GM12891 (cell line): ENCODE measurements at regions not wholly inside any gene's neighbourhood (a gene's known extent, or its start where the extent isn't known, plus 50 kb on each side); places are given as distances from the start of the nearest gene placed in this dataset.
"Not testable (repeated sequence)": the region's sequence is repeated elsewhere in the genome, so short reads cannot be mapped to it uniquely, and the experiment has no call there.

Experiments used
- DNase-seq: peaks from one replicate; pipeline ENCODE4 v3.0.0; 2011; ENCODE audit warnings: low spot score; ENCODE audit not compliant: insufficient read length
- FAIRE-seq: peaks from 2 replicates; lab custom pipeline; 2011; peaks lifted over from hg19 to GRCh38; lab: Jason Lieb, UNC
- PAX5 ChIP-seq: IDR thresholded peaks from 2 replicates; pipeline ENCODE4 v1.6.1; 2011; ENCODE audit warnings: low read length, moderate library complexity, mild to moderate bottlenecking; ENCODE audit not compliant: insufficient read depth, severe bottlenecking
- POLR2A ChIP-seq: IDR thresholded peaks from 2 replicates; pipeline ENCODE4 v1.6.1; 2011; ENCODE audit warnings: low read depth, low read length, control low read depth
- POLR2AphosphoS5 ChIP-seq: IDR thresholded peaks from 2 replicates; pipeline ENCODE4 v1.6.1; 2011; ENCODE audit warnings: low read depth, low read length, control low read depth
- POU2F2 ChIP-seq: IDR thresholded peaks from 2 replicates; pipeline ENCODE4 v1.6.1; 2011; ENCODE audit warnings: low read depth, mild to moderate bottlenecking, control low read depth, low read length, moderate library complexity
- SPI1 ChIP-seq: IDR thresholded peaks from 2 replicates; pipeline ENCODE4 v1.6.1; 2011; ENCODE audit warnings: low read depth, low read length, control low read depth
- TAF1 ChIP-seq: IDR thresholded peaks from 2 replicates; pipeline ENCODE4 v1.6.1; 2011; ENCODE audit warnings: low read depth, low read length, control low read depth

DNA sequence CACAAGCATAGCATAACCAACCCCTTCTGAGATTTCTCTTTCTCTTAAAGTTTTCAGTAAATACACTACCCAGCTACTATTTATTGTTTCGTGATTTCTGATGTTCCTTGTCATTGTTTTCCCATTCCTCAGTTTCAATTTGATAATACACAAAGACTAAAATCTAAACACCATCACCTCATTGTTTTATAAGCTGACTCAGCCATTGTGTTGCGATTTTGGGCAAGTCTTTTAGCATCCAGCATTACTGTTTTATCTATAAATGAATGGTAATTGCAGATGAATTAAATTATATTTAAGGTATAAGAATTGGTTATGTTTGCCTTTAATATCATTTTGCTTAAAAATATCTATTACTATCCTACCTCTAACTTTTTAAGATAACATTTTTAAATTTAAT lies 1308.5 kb downstream of the PLA2G4A start:
- DNase-seq (no peak), FAIRE-seq (no peak)
- TF ChIP-seq SPI1 (no peak), POLR2AphosphoS5 (no peak), TAF1 (no peak), PAX5 (no peak), POLR2A (no peak), POU2F2 (no peak)

- TF ChIP-seq SPI1 (no peak), PAX5 (no peak), TAF1 (no peak), POLR2AphosphoS5 (no peak), POLR2A (no peak), POU2F2 (no peak)
- no peak for DNase-seq
- FAIRE-seq, result no peak
Measured at GRCh38 chr1:188140958-188141357, 1312.2 kb downstream of the PLA2G4A start.

GRCh38 chr1:188154196-188154595 lies 1325.4 kb downstream of the PLA2G4A start:
- no peak for DNase-seq
- FAIRE-seq, result no peak
- TF ChIP-seq TAF1 (no peak), PAX5 (no peak), POLR2AphosphoS5 (no peak), SPI1 (no peak), POU2F2 (no peak), POLR2A (no peak)

- DNase-seq (no peak), FAIRE-seq (no peak)
- TF ChIP-seq PAX5, result no peak
- TF ChIP-seq TAF1, result no peak
- no peak for TF ChIP-seq SPI1
- no peak for TF ChIP-seq POU2F2
- no peak for TF ChIP-seq POLR2AphosphoS5
- no peak for TF ChIP-seq POLR2A
Measured at GRCh38 chr1:188154761-188155160, 1326.0 kb downstream of the PLA2G4A start.

- no peak for FAIRE-seq
- DNase-seq, result no peak
- no peak for TF ChIP-seq POLR2A
- no peak for TF ChIP-seq PAX5
- no peak for TF ChIP-seq POLR2AphosphoS5
- no peak for TF ChIP-seq SPI1
- no peak for TF ChIP-seq TAF1
- no peak for TF ChIP-seq POU2F2
Measured at GRCh38 chr1:188155261-188155660, 1326.5 kb downstream of the PLA2G4A start.

DNA sequence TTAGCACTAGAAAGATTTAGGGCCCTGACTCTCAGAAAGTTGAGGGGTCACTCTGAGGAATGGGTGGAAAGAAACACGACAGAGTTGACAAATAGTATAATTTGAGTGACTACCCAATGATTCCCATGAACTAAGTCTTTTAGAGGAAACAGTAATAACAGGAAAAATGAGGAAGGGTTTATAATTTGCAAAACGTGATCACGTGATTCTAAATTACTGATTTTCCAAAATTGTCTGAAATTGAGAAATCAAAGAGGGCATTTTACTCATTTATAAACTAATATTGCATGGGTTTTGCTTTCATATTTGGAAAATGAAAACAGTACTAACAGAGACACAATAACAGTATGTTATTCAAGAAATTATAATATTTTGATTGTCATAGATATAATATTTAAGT lies 1335.7 kb downstream of the PLA2G4A start:
- no peak for DNase-seq
- FAIRE-seq, result no peak
- TF ChIP-seq PAX5, result no peak
- no peak for TF ChIP-seq POLR2A
- TF ChIP-seq POLR2AphosphoS5, result no peak
- no peak for TF ChIP-seq POU2F2
- TF ChIP-seq SPI1, result no peak
- no peak for TF ChIP-seq TAF1

DNA sequence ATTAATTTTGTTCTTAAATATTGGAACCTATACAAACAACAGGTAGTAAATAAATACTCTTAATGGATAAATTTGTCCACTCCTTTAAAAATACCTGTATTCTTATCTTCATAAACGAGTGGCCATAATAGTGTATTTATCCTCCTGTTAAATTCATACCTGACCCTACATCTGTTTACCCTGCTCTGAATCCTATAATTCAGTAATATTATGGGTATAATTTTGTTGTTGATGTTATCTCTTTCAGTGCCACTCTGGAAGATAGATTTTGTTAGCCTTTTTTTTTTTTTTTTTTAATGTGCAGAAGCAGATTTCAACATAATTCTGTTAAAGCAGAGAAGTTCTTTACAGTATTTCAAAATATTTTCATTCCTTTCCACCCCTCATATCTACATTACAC lies 1337.9 kb downstream of the PLA2G4A start:
- no peak for DNase-seq
- FAIRE-seq, result no peak

GRCh38 chr1:188169971-188170370 lies 1341.2 kb downstream of the PLA2G4A start:
- no peak for FAIRE-seq
- TF ChIP-seq POLR2AphosphoS5 (no peak), POLR2A (no peak), SPI1 (no peak), PAX5 (no peak), TAF1 (no peak), POU2F2 (no peak)
- DNase-seq, result no peak

More for the DNA sequence above, 1337.9 kb downstream of the PLA2G4A start:
- TF ChIP-seq POLR2A (no peak), POLR2AphosphoS5 (no peak), SPI1 (no peak), POU2F2 (no peak), TAF1 (no peak), PAX5 (no peak)

DNA sequence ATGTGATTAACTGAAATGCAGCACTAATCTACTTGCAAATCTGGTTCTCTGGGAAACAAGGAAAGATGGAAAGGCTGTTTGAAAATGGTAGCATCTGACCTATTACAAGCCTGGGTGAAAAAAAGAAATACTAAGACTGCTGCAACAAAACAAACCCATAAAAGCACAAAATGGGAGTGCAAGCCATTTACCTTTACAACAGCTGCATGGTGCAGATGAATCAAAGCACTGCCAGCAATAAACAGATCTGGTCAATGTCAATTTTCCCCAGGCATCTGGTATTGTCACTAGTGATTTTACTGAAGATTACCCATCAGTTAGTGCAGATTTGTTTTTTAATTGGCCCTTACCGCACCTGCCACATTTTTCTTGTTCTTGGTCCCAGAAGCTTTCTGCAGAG lies 1341.7 kb downstream of the PLA2G4A start:
- FAIRE-seq (no peak), DNase-seq (no peak)
- TF ChIP-seq PAX5, result no peak
- TF ChIP-seq SPI1, result no peak
- no peak for TF ChIP-seq TAF1
- no peak for TF ChIP-seq POU2F2
- no peak for TF ChIP-seq POLR2AphosphoS5
- no peak for TF ChIP-seq POLR2A

- DNase-seq (no peak), FAIRE-seq (no peak)
- no peak for TF ChIP-seq POLR2AphosphoS5
- no peak for TF ChIP-seq TAF1
- TF ChIP-seq POLR2A, result no peak
Measured at GRCh38 chr1:188170935-188171334, 1342.2 kb downstream of the PLA2G4A start.

DNA sequence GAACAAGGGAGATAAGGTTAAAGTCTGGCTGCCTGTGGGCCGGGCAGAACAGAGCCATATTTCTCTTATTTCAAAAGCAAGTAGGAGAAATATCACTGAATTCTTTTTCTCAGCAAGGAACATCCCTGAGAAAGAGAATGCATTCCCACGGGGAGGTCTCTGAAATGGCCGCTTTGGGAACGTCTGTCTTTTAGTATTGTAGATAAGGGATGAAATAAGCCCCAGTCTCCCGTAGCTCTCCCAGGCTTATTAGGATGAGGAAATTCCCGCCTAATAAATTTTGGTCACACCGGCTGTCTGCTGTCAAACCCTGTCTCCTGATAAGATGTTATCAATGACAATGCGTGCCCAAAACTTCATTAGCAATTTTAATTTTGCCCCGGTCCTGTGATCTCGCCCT lies 1353.3 kb downstream of the PLA2G4A start:
- not testable (repeated sequence) for DNase-seq, FAIRE-seq
